Skin epidermis (tissue), 12 donors: ENCODE measurements at regions not wholly inside any gene's neighbourhood (a gene's known extent, or its start where the extent isn't known, plus 50 kb on each side); places are given as distances from the start of the nearest gene placed in this dataset.
"Not testable (repeated sequence)": the region's sequence is repeated elsewhere in the genome, so short reads cannot be mapped to it uniquely, and the experiment has no call there.

Experiments
- H3K27ac ChIP-seq, 21 experiments: fragments of 200-600 bp; sonication (generic) in 11 of 21; one replicate each; pipeline ENCODE4 v1.5.0; 2020; ENCODE audit warnings: mild to moderate bottlenecking in 3 of 21, inconsistent platforms in 2 of 21, moderate library complexity in 2 of 21
- H3K4me3 ChIP-seq, 7 experiments: fragments of 200-600 bp; sonication (generic) in 2 of 7; one replicate each; pipeline ENCODE4 v1.5.0; 2020; ENCODE audit warnings: inconsistent platforms in 2 of 7, mild to moderate bottlenecking in 2 of 7, moderate library complexity in 1 of 7

- Histone ChIP-seq H3K4me3 (no peak overlapping the region), H3K27ac (no peak overlapping the region)
These were observed 53.7 kb downstream of the CAMK2N1 start for GRCh38 chr1:20432341-20432740.

- H3K4me3 ChIP-seq: no peak overlapping the region
These were observed 54.9 kb downstream of the CAMK2N1 start for GRCh38 chr1:20431176-20431460.

GRCh38 chr1:20430355-20431175 is 55.4 kb downstream of the CAMK2N1 start:
- no peak overlapping the region for H3K27ac ChIP-seq
- no peak overlapping the region for H3K4me3 ChIP-seq

More at GRCh38 chr1:20431176-20431460, 54.9 kb downstream of the CAMK2N1 start:
- no peak overlapping the region for H3K27ac ChIP-seq

GRCh38 chr1:20429296-20429695 is 56.7 kb downstream of the CAMK2N1 start:
- H3K27ac ChIP-seq: no peak overlapping the region

GRCh38 chr1:20428841-20429240 is 57.2 kb downstream of the CAMK2N1 start:
- no peak overlapping the region for H3K27ac ChIP-seq

More at GRCh38 chr1:20429296-20429695, 56.7 kb downstream of the CAMK2N1 start:
- no peak overlapping the region for H3K4me3 ChIP-seq

GRCh38 chr1:20426923-20427322 is 59.1 kb downstream of the CAMK2N1 start:
- H3K27ac ChIP-seq: peak overlapping the region in 3 of 21 experiments; percentile 0 to 63 (median 29)
- no peak overlapping the region for H3K4me3 ChIP-seq

More at GRCh38 chr1:20428841-20429240, 57.2 kb downstream of the CAMK2N1 start:
- no peak overlapping the region for H3K4me3 ChIP-seq

GRCh38 chr1:20426371-20426770 is 59.6 kb downstream of the CAMK2N1 start:
- peak overlapping the region in 1 of 21 experiments; percentile 21 for H3K27ac ChIP-seq
- no peak overlapping the region for H3K4me3 ChIP-seq

- no peak overlapping the region for H3K27ac ChIP-seq
These were observed 60.4 kb downstream of the CAMK2N1 start for GRCh38 chr1:20425622-20426021.

GRCh38 chr1:20423169-20423795 is 62.7 kb downstream of the CAMK2N1 start:
- Histone ChIP-seq H3K4me3 (no peak overlapping the region), H3K27ac (no peak overlapping the region)

More at GRCh38 chr1:20425622-20426021, 60.4 kb downstream of the CAMK2N1 start:
- no peak overlapping the region for H3K4me3 ChIP-seq

- no peak overlapping the region for H3K27ac ChIP-seq
- H3K4me3 ChIP-seq: no peak overlapping the region
These were observed 64.6 kb downstream of the CAMK2N1 start for GRCh38 chr1:20421441-20421840.

GRCh38 chr1:20417581-20417980 is 68.4 kb downstream of the CAMK2N1 start:
- H3K27ac ChIP-seq: no peak overlapping the region
- no peak overlapping the region for H3K4me3 ChIP-seq

GRCh38 chr1:20416706-20417105 is 69.3 kb downstream of the CAMK2N1 start:
- Histone ChIP-seq H3K27ac (no peak overlapping the region), H3K4me3 (no peak overlapping the region)

GRCh38 chr1:20413776-20414140 is 72.3 kb downstream of the CAMK2N1 start:
- Histone ChIP-seq H3K4me3 (no peak overlapping the region), H3K27ac (no peak overlapping the region)

- H3K27ac ChIP-seq: no peak overlapping the region
- H3K4me3 ChIP-seq: no peak overlapping the region
These were observed 72.8 kb downstream of the CAMK2N1 start for GRCh38 chr1:20413136-20413775.

GRCh38 chr1:20411196-20411980 is 74.6 kb downstream of the CAMK2N1 start:
- H3K4me3 ChIP-seq: no peak overlapping the region
- no peak overlapping the region for H3K27ac ChIP-seq

GRCh38 chr1:20410503-20410902 is 75.5 kb downstream of the CAMK2N1 start:
- Histone ChIP-seq H3K4me3 (no peak overlapping the region), H3K27ac (no peak overlapping the region)

GRCh38 chr1:20409971-20410370 is 76.0 kb downstream of the CAMK2N1 start:
- Histone ChIP-seq H3K4me3 (no peak overlapping the region), H3K27ac (no peak overlapping the region)

- Histone ChIP-seq H3K4me3 (no peak overlapping the region), H3K27ac (peak overlapping the region in 1 of 21 experiments; percentile 21)
These were observed 77.0 kb downstream of the CAMK2N1 start for GRCh38 chr1:20409012-20409411.

- not testable (repeated sequence) for H3K4me3 ChIP-seq, H3K27ac ChIP-seq
These were observed 77.8 kb downstream of the CAMK2N1 start for GRCh38 chr1:20408133-20408650.
